ENCODE measurements at regions not wholly inside any gene's neighbourhood (a gene's known extent, or its start where the extent isn't known, plus 50 kb on each side); places are given as distances from the start of the nearest gene placed in this dataset.

- DNase-seq (ENCODE audit: low spot score) = no peak
Measured at GRCh38 chr18:41237317-41237716, 717.7 kb upstream of the PIK3C3 start.

- DNase-seq (ENCODE audit: low spot score) = no peak
Measured at GRCh38 chr18:41231681-41232080, 723.4 kb upstream of the PIK3C3 start.

GRCh38 chr18:41227993-41228392 is 727.0 kb upstream of the PIK3C3 start:
- no peak for DNase-seq (ENCODE audit: low spot score)

GRCh38 chr18:41226911-41227310 is 728.1 kb upstream of the PIK3C3 start:
- no peak for DNase-seq (ENCODE audit: low spot score)

GRCh38 chr18:41226186-41226585 is 728.8 kb upstream of the PIK3C3 start:
- no peak for DNase-seq (ENCODE audit: low spot score)

GRCh38 chr18:41216341-41217003 is 738.6 kb upstream of the PIK3C3 start:
- DNase-seq (ENCODE audit: low spot score) = no peak

- no peak for DNase-seq (ENCODE audit: low spot score)
Measured at GRCh38 chr18:41207706-41208105, 747.3 kb upstream of the PIK3C3 start.

- no peak for DNase-seq (ENCODE audit: low spot score)
Measured at GRCh38 chr18:41206341-41206830, 748.6 kb upstream of the PIK3C3 start.

GRCh38 chr18:41199212-41199611 is 755.8 kb upstream of the PIK3C3 start:
- no peak for DNase-seq (ENCODE audit: low spot score)

GRCh38 chr18:41197967-41198366 is 757.1 kb upstream of the PIK3C3 start:
- DNase-seq (ENCODE audit: low spot score) = no peak

- DNase-seq (ENCODE audit: low spot score) = no peak
Measured at GRCh38 chr18:41170346-41170745, 784.7 kb upstream of the PIK3C3 start.

- DNase-seq (ENCODE audit: low spot score) = no peak
Measured at GRCh38 chr18:41165625-41166024, 789.4 kb upstream of the PIK3C3 start.

- DNase-seq (ENCODE audit: low spot score) = no peak
Measured at GRCh38 chr18:41162781-41163180, 792.3 kb upstream of the PIK3C3 start.

- DNase-seq (ENCODE audit: low spot score) = no peak
Measured at GRCh38 chr18:41162191-41162590, 792.8 kb upstream of the PIK3C3 start.

GRCh38 chr18:41155910-41156851 is 798.9 kb upstream of the PIK3C3 start:
- DNase-seq (ENCODE audit: low spot score) = no peak

GRCh38 chr18:41155025-41155424 is 800.0 kb upstream of the PIK3C3 start:
- DNase-seq (ENCODE audit: low spot score) = no peak

- no peak for DNase-seq (ENCODE audit: low spot score)
Measured at GRCh38 chr18:41153871-41154270, 801.2 kb upstream of the PIK3C3 start.

GRCh38 chr18:41150316-41150715 is 804.7 kb upstream of the PIK3C3 start:
- no peak for DNase-seq (ENCODE audit: low spot score)

- DNase-seq (ENCODE audit: low spot score) = no peak
Measured at GRCh38 chr18:41146301-41146700, 808.7 kb upstream of the PIK3C3 start.

GRCh38 chr18:41145516-41145915 is 809.5 kb upstream of the PIK3C3 start:
- no peak for DNase-seq (ENCODE audit: low spot score)

- DNase-seq (ENCODE audit: low spot score) = no peak
Measured at GRCh38 chr18:41144441-41144840, 810.6 kb upstream of the PIK3C3 start.

- DNase-seq (ENCODE audit: low spot score) = no peak
Measured at GRCh38 chr18:41140506-41140905, 814.5 kb upstream of the PIK3C3 start.

- no peak for DNase-seq (ENCODE audit: low spot score)
Measured at GRCh38 chr18:41135146-41135545, 819.9 kb upstream of the PIK3C3 start.

Data from Ammon's horn (tissue), 1 donor.